GM23338 (cell line): ENCODE measurements at regions not wholly inside any gene's neighbourhood (a gene's known extent, or its start where the extent isn't known, plus 50 kb on each side); places are given as distances from the start of the nearest gene placed in this dataset.

Source experiments
- ATAC-seq: fragments of 200-7000 bp; cut with Tn5 transposase; 3 replicates; pipeline ENCODE4 v1.9.1; 2020
- DNase-seq: peaks from one replicate; pipeline ENCODE4 v3.0.0-alpha.2; 2015; ENCODE audit warnings: low spot score
- H2AFZ ChIP-seq: fragments of 200-600 bp; sonication (generic); 2 replicates; pipeline ENCODE4 v1.8.0; 2016; ENCODE audit warnings: antibody characterized with exemption, mild to moderate bottlenecking, moderate library complexity
- H3F3A ChIP-seq: fragments of 200-600 bp; sonication (generic); replicated peaks from 2 replicates; pipeline ENCODE4 v1.8.0; 2017; ENCODE audit warnings: antibody characterized with exemption, mixed run types, low read depth
- H3K27ac ChIP-seq: fragments of 200-600 bp; sonication (generic); 2 replicates; pipeline ENCODE4 v1.6.1; 2016; ENCODE audit warnings: low read depth
- H3K27me3 ChIP-seq: fragments of 200-600 bp; sonication (generic); 2 replicates; pipeline ENCODE4 v1.8.0; 2016; ENCODE audit warnings: mild to moderate bottlenecking, mixed run types, moderate library complexity; ENCODE audit not compliant: insufficient read depth
- H3K36me3 ChIP-seq: fragments of 200-600 bp; sonication (generic); 2 replicates; pipeline ENCODE4 v1.8.0; 2016; ENCODE audit warnings: mild to moderate bottlenecking; ENCODE audit not compliant: insufficient read depth
- H3K4me1 ChIP-seq: fragments of 200-600 bp; sonication (generic); 2 replicates; pipeline ENCODE4 v1.8.0; 2016; ENCODE audit warnings: mild to moderate bottlenecking, moderate library complexity; ENCODE audit not compliant: insufficient read depth
- H3K4me2 ChIP-seq: fragments of 200-600 bp; sonication (generic); 2 replicates; pipeline ENCODE4 v1.7.1; 2017; ENCODE audit warnings: mixed run types
- H3K4me3 ChIP-seq: fragments of 200-600 bp; sonication (generic); 2 replicates; pipeline ENCODE4 v1.6.1; 2016; ENCODE audit warnings: mixed run types
- H3K79me2 ChIP-seq: fragments of 200-600 bp; sonication (generic); replicated peaks from 2 replicates; pipeline ENCODE4 v1.8.0; 2017; ENCODE audit warnings: mild to moderate bottlenecking; ENCODE audit not compliant: insufficient read depth
- H3K9me2 ChIP-seq: fragments of 200-600 bp; sonication (generic); 2 replicates; pipeline ENCODE4 v1.8.0; 2017; ENCODE audit not compliant: insufficient read depth
- H4K20me1 ChIP-seq: fragments of 200-600 bp; sonication (generic); replicated peaks from 2 replicates; pipeline ENCODE4 v1.8.0; 2017; ENCODE audit warnings: mild to moderate bottlenecking; ENCODE audit not compliant: insufficient read depth
- H3K27ac Mint-ChIP-seq: 2 replicates; pipeline ENCODE4 v1.8.0; 2020; ENCODE audit warnings: inconsistent platforms, mild to moderate bottlenecking, moderate library complexity, mixed read lengths
- H3K27me3 Mint-ChIP-seq: 3 replicates; pipeline ENCODE4 v1.8.0; 2022; ENCODE audit warnings: low read depth, mild to moderate bottlenecking, moderate library complexity, mixed read lengths, inconsistent platforms; ENCODE audit not compliant: insufficient read depth, poor library complexity
- H3K36me3 Mint-ChIP-seq: 3 replicates; pipeline ENCODE4 v1.8.0; 2021; ENCODE audit warnings: low read depth, mild to moderate bottlenecking, inconsistent platforms, moderate library complexity, mixed read lengths
- H3K4me1 Mint-ChIP-seq: 3 replicates; pipeline ENCODE4 v1.8.0; 2020; ENCODE audit warnings: mild to moderate bottlenecking, inconsistent platforms, mixed read lengths
- H3K4me3 Mint-ChIP-seq: 3 replicates; pipeline ENCODE4 v1.8.0; 2021; ENCODE audit warnings: moderate library complexity, mild to moderate bottlenecking, inconsistent platforms, mixed read lengths
- H3K9me3 Mint-ChIP-seq: 3 replicates; pipeline ENCODE4 v1.8.0; 2020; ENCODE audit warnings: moderate library complexity, mild to moderate bottlenecking, inconsistent platforms, mixed read lengths
- CREB1 ChIP-seq: fragments of 250-450 bp; sonication (Bioruptor Pico); IDR thresholded peaks from 2 replicates; pipeline ENCODE4 v1.5.0; 2020; ENCODE audit warnings: low read depth, mild to moderate bottlenecking, moderate library complexity
- CTCF ChIP-seq, 2 experiments: fragments of 200-600 bp in 1 of 2; sonication (generic) in 1 of 2; conservative IDR thresholded peaks; 2 replicates each; pipeline versions ENCODE4 v1.5.1 to v1.6.1; 2016 to 2017; ENCODE audit warnings: antibody characterized with exemption in 2 of 2, low read depth in 2 of 2, mild to moderate bottlenecking in 2 of 2, moderate library complexity in 1 of 2
- EZH2 ChIP-seq: fragments of 200-600 bp; sonication (generic); IDR thresholded peaks from one replicate; pipeline ENCODE4 v1.8.0; 2017; ENCODE audit warnings: antibody characterized with exemption, mild to moderate bottlenecking, low read depth; ENCODE audit not compliant: unreplicated experiment
- EZH2phosphoT487 ChIP-seq: fragments of 200-600 bp; sonication (generic); IDR thresholded peaks from one replicate; pipeline ENCODE4 v1.8.1; 2018; ENCODE audit warnings: antibody characterized with exemption; ENCODE audit not compliant: unreplicated experiment
- NANOG ChIP-seq: IDR thresholded peaks from 2 replicates; pipeline ENCODE4 v1.6.1; 2016; ENCODE audit warnings: antibody characterized with exemption, borderline replicate concordance
- REST ChIP-seq: IDR thresholded peaks from one replicate; pipeline ENCODE4 v1.6.1; 2018; ENCODE audit warnings: antibody characterized with exemption; ENCODE audit not compliant: unreplicated experiment
- STAT1 ChIP-seq: IDR thresholded peaks from one replicate; pipeline ENCODE4 v1.6.1; 2016; ENCODE audit warnings: antibody characterized with exemption; ENCODE audit not compliant: unreplicated experiment
- ZNF462 ChIP-seq: fragments of 250-450 bp; sonication (Bioruptor Pico); IDR thresholded peaks from 2 replicates; pipeline ENCODE4 v1.5.0; 2020; ENCODE audit warnings: mild to moderate bottlenecking, moderate library complexity

GRCh38 chr1:194975913-194976312 is 1632.3 kb downstream of the KCNT2 start (continued):
- no peak for TF ChIP-seq REST
- TF ChIP-seq EZH2phosphoT487 = no peak
- TF ChIP-seq STAT1 = no peak

GRCh38 chr1:194968916-194969315 is 1639.3 kb downstream of the KCNT2 start:
- Mint-ChIP-seq H3K4me1 (no peaks in the 10 kb centered on the region), H3K27me3 (no peaks in the 10 kb centered on the region), H3K4me3 (no peak overlapping the region), H3K36me3 (no peaks in the 10 kb centered on the region), H3K9me3 (no peaks in the 10 kb centered on the region), H3K27ac (no peak overlapping the region)
- DNase-seq (no peak), ATAC-seq (no peak)
- H3K27me3 ChIP-seq = no peaks in the 10 kb centered on the region
- no peaks in the 10 kb centered on the region for H3K4me1 ChIP-seq
- no peak overlapping the region for H3K27ac ChIP-seq
- H3F3A ChIP-seq = no peaks in the 10 kb centered on the region
- H3K4me2 ChIP-seq = no peak overlapping the region
- no peak overlapping the region for H3K4me3 ChIP-seq
- H3K36me3 ChIP-seq = no peaks in the 10 kb centered on the region
- H3K79me2 ChIP-seq = no peaks in the 10 kb centered on the region
- no peaks in the 10 kb centered on the region for H3K9me2 ChIP-seq
- H2AFZ ChIP-seq = no peak overlapping the region
- H4K20me1 ChIP-seq = no peaks in the 10 kb centered on the region
- TF ChIP-seq ZNF462 (CRISPR knock-in tag) (no peak), NANOG (no peak), CREB1 (CRISPR knock-in tag) (no peak), REST (no peak), CTCF (conservative IDR thresholded peaks at IDR 0.05; ENCODE audit: low read depth in 2 of 2) (no peak), EZH2phosphoT487 (no peak), EZH2 (no peak)
